ENCODE measurements at regions not wholly inside any gene's neighbourhood (a gene's known extent, or its start where the extent isn't known, plus 50 kb on each side); places are given as distances from the start of the nearest gene placed in this dataset.

- no peak for TF ChIP-seq CTCF (IDR thresholded peaks at IDR 0.05)
- TF ChIP-seq EP300 (IDR thresholded peaks at IDR 0.05): no peak
- TF ChIP-seq POLR2A (IDR thresholded peaks at IDR 0.05): no peak
Observed at GRCh38 chr17:33786478-33786877, 468.6 kb upstream of the CCL2 start.
